SU-DHL-6 (cell line): ENCODE measurements at regions not wholly inside any gene's neighbourhood (a gene's known extent, or its start where the extent isn't known, plus 50 kb on each side); places are given as distances from the start of the nearest gene placed in this dataset.

Source experiments
- EZH2phosphoT487 ChIP-seq: fragments of 200-600 bp; sonication (generic), shearing (Covaris generic); conservative IDR thresholded peaks from 2 replicates; pipeline ENCODE4 v1.6.1; 2018; ENCODE audit warnings: mild to moderate bottlenecking, antibody characterized with exemption, low read length, moderate library complexity, mixed read lengths
- TF ChIP-seq, protein P1 (sequence below): fragments of 200-600 bp; sonication (generic); IDR thresholded peaks from one replicate; pipeline ENCODE4 v1.5.1; 2017; ENCODE audit warnings: antibody characterized with exemption, mild to moderate bottlenecking, low read length, moderate library complexity; ENCODE audit not compliant: insufficient read depth, poor library complexity, severe bottlenecking

DNA sequence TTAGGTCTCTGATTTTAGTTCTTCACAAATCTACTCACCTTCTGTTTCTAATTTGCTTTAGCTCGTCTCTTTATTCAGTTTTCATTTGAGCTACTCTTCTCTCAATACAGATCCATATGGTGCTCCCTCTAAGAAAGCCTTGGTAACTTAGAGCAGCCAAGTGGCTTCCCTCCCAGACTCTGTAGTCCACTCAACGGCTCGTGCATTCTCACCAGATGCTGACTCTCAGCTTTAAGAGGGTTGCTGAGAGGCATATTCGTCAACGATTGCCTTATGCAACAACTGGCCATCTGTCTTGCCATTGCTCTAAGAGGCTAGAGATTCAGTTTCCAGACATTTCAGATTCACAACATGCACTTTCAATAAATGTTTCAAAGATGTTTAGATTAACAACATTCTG is 785.8 kb upstream of the SLC10A2 start:
- TF ChIP-seq, protein P1, sequence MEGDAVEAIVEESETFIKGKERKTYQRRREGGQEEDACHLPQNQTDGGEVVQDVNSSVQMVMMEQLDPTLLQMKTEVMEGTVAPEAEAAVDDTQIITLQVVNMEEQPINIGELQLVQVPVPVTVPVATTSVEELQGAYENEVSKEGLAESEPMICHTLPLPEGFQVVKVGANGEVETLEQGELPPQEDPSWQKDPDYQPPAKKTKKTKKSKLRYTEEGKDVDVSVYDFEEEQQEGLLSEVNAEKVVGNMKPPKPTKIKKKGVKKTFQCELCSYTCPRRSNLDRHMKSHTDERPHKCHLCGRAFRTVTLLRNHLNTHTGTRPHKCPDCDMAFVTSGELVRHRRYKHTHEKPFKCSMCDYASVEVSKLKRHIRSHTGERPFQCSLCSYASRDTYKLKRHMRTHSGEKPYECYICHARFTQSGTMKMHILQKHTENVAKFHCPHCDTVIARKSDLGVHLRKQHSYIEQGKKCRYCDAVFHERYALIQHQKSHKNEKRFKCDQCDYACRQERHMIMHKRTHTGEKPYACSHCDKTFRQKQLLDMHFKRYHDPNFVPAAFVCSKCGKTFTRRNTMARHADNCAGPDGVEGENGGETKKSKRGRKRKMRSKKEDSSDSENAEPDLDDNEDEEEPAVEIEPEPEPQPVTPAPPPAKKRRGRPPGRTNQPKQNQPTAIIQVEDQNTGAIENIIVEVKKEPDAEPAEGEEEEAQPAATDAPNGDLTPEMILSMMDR = no peak
- no peak for TF ChIP-seq EZH2phosphoT487
